ENCODE measurements at regions not wholly inside any gene's neighbourhood (a gene's known extent, or its start where the extent isn't known, plus 50 kb on each side); places are given as distances from the start of the nearest gene placed in this dataset.

DNA sequence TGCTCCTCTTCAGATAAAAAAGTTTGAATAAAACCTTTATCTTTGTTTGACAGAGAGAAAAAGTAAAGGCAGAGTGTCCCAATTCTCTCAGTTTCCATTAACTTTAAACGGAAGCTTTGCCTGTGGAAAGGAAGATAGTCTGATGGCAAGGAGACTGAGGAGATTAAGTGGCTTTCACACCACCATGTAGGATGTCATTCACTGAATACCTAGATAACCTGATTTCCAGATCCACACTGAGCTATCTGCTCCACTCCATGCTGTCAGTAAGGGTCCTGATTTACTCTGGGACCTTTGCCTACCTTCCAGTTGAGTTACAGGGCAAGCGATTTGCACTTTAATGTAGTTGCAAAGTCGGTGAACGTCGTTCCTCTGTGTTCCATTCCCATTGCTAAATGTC lies 233.4 kb upstream of the TBL1XR1 start:
- TF ChIP-seq, protein P1, sequence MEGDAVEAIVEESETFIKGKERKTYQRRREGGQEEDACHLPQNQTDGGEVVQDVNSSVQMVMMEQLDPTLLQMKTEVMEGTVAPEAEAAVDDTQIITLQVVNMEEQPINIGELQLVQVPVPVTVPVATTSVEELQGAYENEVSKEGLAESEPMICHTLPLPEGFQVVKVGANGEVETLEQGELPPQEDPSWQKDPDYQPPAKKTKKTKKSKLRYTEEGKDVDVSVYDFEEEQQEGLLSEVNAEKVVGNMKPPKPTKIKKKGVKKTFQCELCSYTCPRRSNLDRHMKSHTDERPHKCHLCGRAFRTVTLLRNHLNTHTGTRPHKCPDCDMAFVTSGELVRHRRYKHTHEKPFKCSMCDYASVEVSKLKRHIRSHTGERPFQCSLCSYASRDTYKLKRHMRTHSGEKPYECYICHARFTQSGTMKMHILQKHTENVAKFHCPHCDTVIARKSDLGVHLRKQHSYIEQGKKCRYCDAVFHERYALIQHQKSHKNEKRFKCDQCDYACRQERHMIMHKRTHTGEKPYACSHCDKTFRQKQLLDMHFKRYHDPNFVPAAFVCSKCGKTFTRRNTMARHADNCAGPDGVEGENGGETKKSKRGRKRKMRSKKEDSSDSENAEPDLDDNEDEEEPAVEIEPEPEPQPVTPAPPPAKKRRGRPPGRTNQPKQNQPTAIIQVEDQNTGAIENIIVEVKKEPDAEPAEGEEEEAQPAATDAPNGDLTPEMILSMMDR (CRISPR knock-in tag; IDR thresholded peaks at IDR 0.05) = no peak
- TF ChIP-seq ZNF792 (CRISPR knock-in tag; IDR thresholded peaks at IDR 0.05) (no peak), NFIC (IDR thresholded peaks at IDR 0.05; ENCODE audit: low read length) (no peak), HDAC2 (CRISPR knock-in tag; IDR thresholded peaks at IDR 0.05) (no peak), KDM1A (CRISPR knock-in tag; IDR thresholded peaks at IDR 0.05) (no peak), RBM39 (IDR thresholded peaks at IDR 0.05; ENCODE audit: low read depth, low read length, poor library complexity, severe bottlenecking) (no peak), POLR2A (IDR thresholded peaks at IDR 0.05; ENCODE audit: insufficient read depth in 1 of 2, low read depth in 2 of 2, low read length in 2 of 2) (no peak), HDAC1 (CRISPR knock-in tag; IDR thresholded peaks at IDR 0.05) (no peak), HNF4G (IDR thresholded peaks at IDR 0.05; ENCODE audit: borderline replicate concordance, low read depth, low read length) (no peak), HNF4G (CRISPR knock-in tag; IDR thresholded peaks at IDR 0.05; ENCODE audit: borderline replicate concordance, low read depth) (no peak)
- TF ChIP-seq, protein P2, sequence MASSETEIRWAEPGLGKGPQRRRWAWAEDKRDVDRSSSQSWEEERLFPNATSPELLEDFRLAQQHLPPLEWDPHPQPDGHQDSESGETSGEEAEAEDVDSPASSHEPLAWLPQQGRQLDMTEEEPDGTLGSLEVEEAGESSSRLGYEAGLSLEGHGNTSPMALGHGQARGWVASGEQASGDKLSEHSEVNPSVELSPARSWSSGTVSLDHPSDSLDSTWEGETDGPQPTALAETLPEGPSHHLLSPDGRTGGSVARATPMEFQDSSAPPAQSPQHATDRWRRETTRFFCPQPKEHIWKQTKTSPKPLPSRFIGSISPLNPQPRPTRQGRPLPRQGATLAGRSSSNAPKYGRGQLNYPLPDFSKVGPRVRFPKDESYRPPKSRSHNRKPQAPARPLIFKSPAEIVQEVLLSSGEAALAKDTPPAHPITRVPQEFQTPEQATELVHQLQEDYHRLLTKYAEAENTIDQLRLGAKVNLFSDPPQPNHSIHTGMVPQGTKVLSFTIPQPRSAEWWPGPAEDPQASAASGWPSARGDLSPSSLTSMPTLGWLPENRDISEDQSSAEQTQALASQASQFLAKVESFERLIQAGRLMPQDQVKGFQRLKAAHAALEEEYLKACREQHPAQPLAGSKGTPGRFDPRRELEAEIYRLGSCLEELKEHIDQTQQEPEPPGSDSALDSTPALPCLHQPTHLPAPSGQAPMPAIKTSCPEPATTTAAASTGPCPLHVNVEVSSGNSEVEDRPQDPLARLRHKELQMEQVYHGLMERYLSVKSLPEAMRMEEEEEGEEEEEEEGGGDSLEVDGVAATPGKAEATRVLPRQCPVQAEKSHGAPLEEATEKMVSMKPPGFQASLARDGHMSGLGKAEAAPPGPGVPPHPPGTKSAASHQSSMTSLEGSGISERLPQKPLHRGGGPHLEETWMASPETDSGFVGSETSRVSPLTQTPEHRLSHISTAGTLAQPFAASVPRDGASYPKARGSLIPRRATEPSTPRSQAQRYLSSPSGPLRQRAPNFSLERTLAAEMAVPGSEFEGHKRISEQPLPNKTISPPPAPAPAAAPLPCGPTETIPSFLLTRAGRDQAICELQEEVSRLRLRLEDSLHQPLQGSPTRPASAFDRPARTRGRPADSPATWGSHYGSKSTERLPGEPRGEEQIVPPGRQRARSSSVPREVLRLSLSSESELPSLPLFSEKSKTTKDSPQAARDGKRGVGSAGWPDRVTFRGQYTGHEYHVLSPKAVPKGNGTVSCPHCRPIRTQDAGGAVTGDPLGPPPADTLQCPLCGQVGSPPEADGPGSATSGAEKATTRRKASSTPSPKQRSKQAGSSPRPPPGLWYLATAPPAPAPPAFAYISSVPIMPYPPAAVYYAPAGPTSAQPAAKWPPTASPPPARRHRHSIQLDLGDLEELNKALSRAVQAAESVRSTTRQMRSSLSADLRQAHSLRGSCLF (CRISPR knock-in tag; IDR thresholded peaks at IDR 0.05; ENCODE audit: borderline replicate concordance) = no peak
- TF ChIP-seq, protein P3, sequence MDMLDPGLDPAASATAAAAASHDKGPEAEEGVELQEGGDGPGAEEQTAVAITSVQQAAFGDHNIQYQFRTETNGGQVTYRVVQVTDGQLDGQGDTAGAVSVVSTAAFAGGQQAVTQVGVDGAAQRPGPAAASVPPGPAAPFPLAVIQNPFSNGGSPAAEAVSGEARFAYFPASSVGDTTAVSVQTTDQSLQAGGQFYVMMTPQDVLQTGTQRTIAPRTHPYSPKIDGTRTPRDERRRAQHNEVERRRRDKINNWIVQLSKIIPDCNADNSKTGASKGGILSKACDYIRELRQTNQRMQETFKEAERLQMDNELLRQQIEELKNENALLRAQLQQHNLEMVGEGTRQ (IDR thresholded peaks at IDR 0.05; ENCODE audit: low read depth, low read length) = no peak
- TF ChIP-seq, protein P3 (CRISPR knock-in tag; IDR thresholded peaks at IDR 0.05; ENCODE audit: borderline replicate concordance) = no peak
